Activated T-cell treated with anti-CD3 and anti-CD28 coated beads, Interleukin-2, amount 50 U/mL, for 4 hours (primary cell): ENCODE measurements at regions not wholly inside any gene's neighbourhood (a gene's known extent, or its start where the extent isn't known, plus 50 kb on each side); places are given as distances from the start of the nearest gene placed in this dataset.

Source experiments
- ATAC-seq, 2 donors: fragments of 200-7000 bp; cut with Tn5 transposase; one replicate each; pipeline ENCODE4 v1.10.0; 2021
- DNase-seq: peaks from one replicate; pipeline ENCODE4 v3.0.0-alpha.2; 2020
- H3K27me3 Mint-ChIP-seq: one replicate; pipeline ENCODE4 v1.8.0; 2021; ENCODE audit warnings: low read depth, mixed read lengths
- H3K36me3 Mint-ChIP-seq: one replicate; pipeline ENCODE4 v1.8.0; 2022; ENCODE audit warnings: mixed read lengths; ENCODE audit not compliant: insufficient read depth
- H3K4me1 Mint-ChIP-seq: one replicate; pipeline ENCODE4 v1.8.0; 2021; ENCODE audit warnings: low read depth, mixed read lengths
- H3K4me3 Mint-ChIP-seq: one replicate; pipeline ENCODE4 v1.8.0; 2021; ENCODE audit warnings: mild to moderate bottlenecking, moderate library complexity, mixed read lengths
- H3K9me3 Mint-ChIP-seq: one replicate; pipeline ENCODE4 v1.8.0; 2021; ENCODE audit warnings: mixed read lengths

DNA sequence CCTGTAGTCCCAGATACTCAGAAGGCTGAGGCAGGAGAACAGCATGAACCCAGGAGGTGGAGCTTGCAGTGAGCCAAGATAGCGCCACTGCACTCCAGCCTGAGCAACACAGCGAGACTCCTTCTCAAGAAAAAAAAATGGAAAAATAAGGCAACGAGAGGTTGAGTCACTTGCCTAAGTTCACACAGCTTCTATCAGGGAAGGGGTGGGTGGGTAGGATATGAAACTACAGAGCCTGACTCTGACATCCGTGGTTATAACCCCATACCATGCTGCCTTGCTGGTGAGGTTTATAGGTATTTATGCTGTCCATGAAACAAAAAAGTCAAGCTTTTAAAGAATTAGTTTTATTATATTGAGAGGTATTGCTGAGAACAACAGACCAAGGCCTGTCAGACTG is 61.5 kb upstream of the RAB4A start:
- Mint-ChIP-seq H3K36me3 (no peaks in the 10 kb centered on the region), H3K9me3 (no peaks in the 10 kb centered on the region), H3K4me1 (peaks cover 8% of the 10 kb centered on the region), H3K4me3 (no peak overlapping the region), H3K27me3 (peaks cover 3% of the 10 kb centered on the region)
- ATAC-seq: peak; percentile 75 to 80
- DNase-seq: no peak

DNA sequence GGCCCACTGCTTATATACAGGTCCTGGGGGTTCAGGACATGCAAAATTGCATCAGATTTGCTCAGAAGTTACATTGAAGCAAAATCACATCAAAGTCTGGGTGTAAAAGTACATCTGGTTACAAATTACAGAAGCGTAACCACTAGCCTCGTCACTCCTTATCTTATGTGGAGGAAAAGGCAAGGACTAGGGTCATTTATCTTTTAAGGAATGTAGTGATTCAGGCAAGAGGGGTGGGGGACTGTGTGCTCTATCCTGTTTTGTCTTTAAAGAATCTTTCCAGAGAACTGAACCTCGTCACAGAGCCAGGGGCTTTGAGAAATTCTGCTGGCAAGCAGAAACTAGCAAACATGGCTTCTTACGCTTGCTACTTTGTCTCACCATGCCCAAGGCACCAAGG is 61.1 kb upstream of the RAB4A start:
- DNase-seq: no peak
- H3K4me1 Mint-ChIP-seq: peaks cover 6% of the 10 kb centered on the region
- H3K4me3 Mint-ChIP-seq: no peak overlapping the region
- H3K27me3 Mint-ChIP-seq: peaks cover 3% of the 10 kb centered on the region
- ATAC-seq: no peak
- no peaks in the 10 kb centered on the region for H3K36me3 Mint-ChIP-seq
- no peaks in the 10 kb centered on the region for H3K9me3 Mint-ChIP-seq

DNA sequence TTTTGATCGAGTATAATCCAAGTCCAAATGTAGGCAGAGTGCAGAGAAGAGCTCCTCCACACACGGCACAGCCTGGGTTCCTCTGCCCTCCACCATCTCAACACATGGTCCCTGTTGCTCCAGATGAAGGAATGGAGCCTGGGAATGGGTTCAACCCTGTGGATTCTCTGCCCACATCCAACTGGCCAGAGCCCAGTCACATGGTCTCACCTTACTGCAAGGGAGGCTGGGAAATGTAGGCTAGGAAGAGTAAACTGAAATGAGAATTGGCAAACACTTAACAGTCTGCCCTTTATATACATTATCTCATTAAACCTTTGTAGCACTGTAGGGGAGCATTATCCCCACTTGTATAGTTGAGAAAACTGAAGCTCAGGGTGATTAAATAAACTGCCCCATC is 60.1 kb upstream of the RAB4A start:
- Mint-ChIP-seq H3K9me3 (no peaks in the 10 kb centered on the region), H3K36me3 (no peaks in the 10 kb centered on the region), H3K4me1 (no peaks in the 10 kb centered on the region), H3K27me3 (peaks cover 3% of the 10 kb centered on the region), H3K4me3 (no peak overlapping the region)
- ATAC-seq (no peak), DNase-seq (no peak)

DNA sequence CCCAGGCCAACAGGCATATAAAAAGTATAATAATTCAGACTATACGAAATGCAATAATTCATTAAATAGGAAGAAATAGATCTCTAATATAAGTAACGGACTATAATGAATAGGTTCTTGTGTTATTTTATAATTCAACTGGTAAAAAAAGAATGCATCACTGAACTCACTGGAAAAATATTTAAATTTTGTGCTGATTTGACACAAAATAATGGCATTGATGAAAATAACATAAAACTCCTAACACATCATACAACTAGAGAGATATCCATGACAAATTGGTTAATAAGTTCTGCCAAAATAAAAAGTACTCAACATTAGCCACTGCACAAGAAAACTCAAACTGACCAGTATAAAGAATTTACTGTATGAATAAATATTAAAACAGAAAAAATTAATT is 57.1 kb upstream of the RAB4A start:
- ATAC-seq (no peak), DNase-seq (no peak)
- Mint-ChIP-seq H3K9me3 (no peaks in the 10 kb centered on the region), H3K36me3 (no peaks in the 10 kb centered on the region), H3K4me3 (no peak overlapping the region), H3K27me3 (peaks cover 3% of the 10 kb centered on the region), H3K4me1 (no peaks in the 10 kb centered on the region)

DNA sequence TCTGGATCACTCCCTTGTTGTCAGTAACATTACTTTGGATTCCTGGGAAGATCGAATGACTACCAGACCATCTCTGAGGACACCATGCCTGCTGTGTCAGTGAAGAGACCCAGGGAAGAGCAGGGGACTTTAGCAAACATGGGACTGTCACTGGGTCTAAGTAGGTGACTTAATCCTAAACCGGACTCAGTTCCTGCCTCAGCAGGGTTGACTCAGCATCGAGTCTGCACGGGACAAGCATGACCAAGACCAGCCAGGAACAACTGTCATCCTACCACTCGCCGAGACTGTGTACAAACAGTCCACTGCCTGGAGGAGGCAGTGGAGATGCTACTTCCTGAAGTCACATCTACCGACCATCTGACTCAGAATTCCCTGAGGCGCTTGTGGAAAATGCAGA is 53.2 kb upstream of the RAB4A start:
- Mint-ChIP-seq H3K36me3 (no peaks in the 10 kb centered on the region), H3K4me3 (no peak overlapping the region), H3K27me3 (peaks cover 3% of the 10 kb centered on the region), H3K4me1 (no peaks in the 10 kb centered on the region), H3K9me3 (no peaks in the 10 kb centered on the region)
- no peak for ATAC-seq
- DNase-seq: no peak

DNA sequence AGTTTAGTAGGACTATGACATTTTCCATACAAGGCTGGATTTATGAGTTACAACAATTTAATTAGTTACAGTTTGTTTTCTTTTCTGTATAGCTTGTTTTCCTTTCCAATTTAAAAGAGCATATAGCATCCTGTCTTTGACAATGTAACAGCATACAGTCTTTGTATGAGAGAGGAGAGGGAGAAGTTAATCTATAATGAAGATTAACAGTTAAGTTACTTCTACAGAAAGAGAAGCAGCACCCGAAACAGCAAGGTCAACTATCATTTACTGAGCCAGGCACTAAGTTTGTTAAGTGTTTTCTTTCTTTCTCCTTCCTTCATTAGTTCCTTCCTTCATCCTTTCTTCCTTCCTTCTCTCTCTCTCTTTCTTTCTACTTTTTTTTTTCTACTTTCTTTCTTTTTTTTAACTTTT is 52.3 kb upstream of the RAB4A start:
- H3K36me3 Mint-ChIP-seq: no peaks in the 10 kb centered on the region
- H3K4me1 Mint-ChIP-seq: no peaks in the 10 kb centered on the region
- H3K9me3 Mint-ChIP-seq: no peaks in the 10 kb centered on the region
- H3K4me3 Mint-ChIP-seq: no peak overlapping the region
- ATAC-seq (no peak), DNase-seq (no peak)
- H3K27me3 Mint-ChIP-seq: no peaks in the 10 kb centered on the region

DNA sequence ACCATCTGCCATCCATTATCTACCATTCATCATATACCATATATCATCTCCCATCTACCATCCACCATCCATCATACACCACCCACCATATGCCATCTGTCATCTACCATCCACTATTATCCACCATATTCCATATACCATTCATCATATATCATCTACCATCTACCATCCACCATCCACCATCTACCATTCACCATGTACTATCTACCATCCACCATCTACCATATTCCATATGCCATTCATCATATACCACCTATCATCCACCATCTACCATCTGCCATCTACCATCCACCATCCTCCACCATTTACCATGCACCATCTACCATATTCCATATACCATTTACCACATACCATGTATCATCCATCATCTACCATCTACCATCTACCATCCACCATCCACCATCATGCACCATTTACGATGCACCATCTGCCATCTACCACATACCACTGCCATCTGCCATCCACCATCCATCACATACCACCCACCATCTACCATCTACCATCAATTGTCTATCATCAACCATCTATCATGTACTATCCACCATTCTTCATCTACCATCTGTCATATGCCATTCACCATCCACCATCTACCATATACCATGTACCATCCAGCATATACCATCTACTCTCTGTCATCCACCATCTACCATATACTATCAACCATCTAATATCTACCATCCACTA is 50.6 kb upstream of the RAB4A start:
- no peak overlapping the region for H3K4me3 Mint-ChIP-seq
- no peaks in the 10 kb centered on the region for H3K36me3 Mint-ChIP-seq
- no peaks in the 10 kb centered on the region for H3K9me3 Mint-ChIP-seq
- no peaks in the 10 kb centered on the region for H3K4me1 Mint-ChIP-seq
- H3K27me3 Mint-ChIP-seq: no peaks in the 10 kb centered on the region
- DNase-seq (no peak), ATAC-seq (no peak)

DNA sequence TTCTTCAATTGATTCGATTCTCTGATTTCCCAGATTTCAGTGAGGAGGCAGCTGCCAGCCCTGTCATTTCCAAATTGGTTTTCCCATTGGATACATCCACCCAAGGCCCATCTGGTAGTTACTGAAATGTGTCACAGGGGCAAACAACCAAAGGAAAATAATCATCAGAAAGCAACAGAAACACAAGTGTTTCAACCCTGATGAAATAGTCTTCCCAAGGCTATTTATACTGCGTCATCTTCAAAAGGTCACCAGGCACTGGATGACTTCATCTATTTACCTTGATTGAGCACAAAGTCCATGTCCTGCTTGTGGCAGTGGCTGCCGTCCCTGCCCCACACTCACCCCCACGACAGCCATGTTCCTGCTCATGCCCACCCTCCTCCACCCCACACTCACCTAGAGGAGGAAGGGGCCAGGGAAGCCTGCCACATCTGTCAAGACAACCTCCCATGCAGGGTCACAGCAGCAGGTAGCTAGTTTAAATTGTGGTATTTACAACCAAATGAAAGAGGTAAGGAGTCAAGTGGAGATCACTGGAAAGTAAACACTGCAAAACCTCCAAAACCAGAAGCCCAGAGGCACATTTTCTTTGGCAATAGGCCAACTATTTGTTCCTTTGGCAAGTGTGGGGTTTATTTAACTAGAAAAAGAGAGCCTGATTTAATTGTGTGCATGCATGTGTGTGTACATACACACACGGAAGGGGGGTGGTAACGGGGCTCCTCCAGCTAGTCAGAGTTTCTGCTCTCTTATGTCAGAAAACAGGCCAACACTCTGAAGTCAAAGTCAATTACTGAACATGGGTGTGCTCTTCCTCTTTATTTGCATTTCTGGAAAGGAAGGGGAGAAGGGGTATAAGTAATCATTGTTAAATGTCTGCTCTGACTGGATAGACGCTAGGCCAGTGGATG is 49.5 kb upstream of the RAB4A start:
- H3K4me3 Mint-ChIP-seq: no peak overlapping the region
- ATAC-seq (no peak), DNase-seq (no peak)
- no peaks in the 10 kb centered on the region for H3K27me3 Mint-ChIP-seq
- no peaks in the 10 kb centered on the region for H3K36me3 Mint-ChIP-seq
- no peaks in the 10 kb centered on the region for H3K4me1 Mint-ChIP-seq
- H3K9me3 Mint-ChIP-seq: no peaks in the 10 kb centered on the region
